IMR-90 (cell line): ENCODE measurements at regions not wholly inside any gene's neighbourhood (a gene's known extent, or its start where the extent isn't known, plus 50 kb on each side); places are given as distances from the start of the nearest gene placed in this dataset.

Source experiments
- ATAC-seq: fragments of 200-7000 bp; cut with Tn5 transposase; 2 replicates; pipeline ENCODE4 v1.9.1; 2020; ENCODE audit warnings: low read depth, mild to moderate bottlenecking, moderate library complexity
- BruUV-seq: library from RNA; stranded (reverse); fragments of 400-500 nt; replicated peaks from 2 replicates; lab custom pipeline; 2021; lab: Mats Ljungman, UMichigan
- CTCF ChIA-PET: fragments of 300-600 bp; formaldehyde crosslinking; extraction: SDS; loops from one replicate; lab custom pipeline; 2021; ENCODE audit warnings: antibody characterized with exemption; lab: Yijun Ruan, JAX
- POLR2A ChIA-PET: fragments of 300-600 bp; sonication (Branson Sonifier 250); formaldehyde crosslinking; loops from one replicate; lab custom pipeline; 2022; ENCODE audit warnings: antibody characterized with exemption; ENCODE audit not compliant: unreplicated experiment; lab: Charles Lee
- DNase-seq: peaks from one replicate; pipeline ENCODE4 v3.0.0; 2013
- H2AFZ ChIP-seq: replicated peaks from 2 replicates; pipeline ENCODE3; 2013; ENCODE audit warnings: low read length, mild to moderate bottlenecking; ENCODE audit not compliant: poor library complexity
- H2AK5ac ChIP-seq: 2 replicates; pipeline ENCODE4 v1.6.1; 2013; ENCODE audit warnings: low read depth, low read length, inconsistent platforms
- H2AK9ac ChIP-seq: replicated peaks from 2 replicates; pipeline ENCODE3; 2013; ENCODE audit warnings: mild to moderate bottlenecking, low read depth, low read length, moderate library complexity; ENCODE audit not compliant: poor library complexity
- H2BK120ac ChIP-seq: 2 replicates; pipeline ENCODE4 v1.6.1; 2013; ENCODE audit warnings: low read depth, low read length, inconsistent platforms
- H2BK15ac ChIP-seq: 3 replicates; pipeline ENCODE4 v1.6.1; 2013; ENCODE audit warnings: low read depth, low read length, inconsistent platforms
- H2BK20ac ChIP-seq: 2 replicates; pipeline ENCODE4 v1.6.1; 2013; ENCODE audit warnings: low read depth, mild to moderate bottlenecking, inconsistent platforms, low read length, moderate library complexity
- H2BK5ac ChIP-seq: 2 replicates; pipeline ENCODE4 v1.6.1; 2013; ENCODE audit warnings: mild to moderate bottlenecking, low read depth, low read length, inconsistent platforms; ENCODE audit not compliant: poor library complexity, severe bottlenecking
- H3K14ac ChIP-seq: replicated peaks from 2 replicates; pipeline ENCODE4 v1.6.1; 2013; ENCODE audit warnings: low read depth, low read length, inconsistent platforms
- H3K18ac ChIP-seq: 2 replicates; pipeline ENCODE4 v1.6.1; 2013; ENCODE audit warnings: low read depth, low read length, control low read depth
- H3K23ac ChIP-seq: 2 replicates; pipeline ENCODE4 v1.6.1; 2013; ENCODE audit warnings: low read depth, low read length, inconsistent platforms
- H3K27ac ChIP-seq: 2 replicates; pipeline ENCODE4 v1.5.1; 2013; ENCODE audit warnings: mild to moderate bottlenecking, control low read depth, low read length; ENCODE audit not compliant: insufficient read depth
- H3K27me3 ChIP-seq: 2 replicates; pipeline ENCODE4 v1.6.1; 2013; ENCODE audit warnings: low read length; ENCODE audit not compliant: control insufficient read depth, insufficient read depth
- H3K36me3 ChIP-seq: 2 replicates; pipeline ENCODE4 v1.6.1; 2013; ENCODE audit warnings: low read length, mixed read lengths; ENCODE audit not compliant: control insufficient read depth, insufficient read depth
- H3K4ac ChIP-seq: 2 replicates; pipeline ENCODE4 v1.6.1; 2013; ENCODE audit warnings: low read depth, low read length, inconsistent platforms
- H3K4me1 ChIP-seq: 2 replicates; pipeline ENCODE4 v1.6.1; 2013; ENCODE audit warnings: low read length, mixed read lengths; ENCODE audit not compliant: control insufficient read depth, insufficient read depth
- H3K4me2 ChIP-seq: 2 replicates; pipeline ENCODE4 v1.6.1; 2013; ENCODE audit warnings: low read depth, mild to moderate bottlenecking, control low read depth, low read length, moderate library complexity
- H3K4me3 ChIP-seq: 2 replicates; pipeline ENCODE4 v1.5.1; 2013; ENCODE audit warnings: low read depth, mild to moderate bottlenecking, control low read depth, low read length, moderate library complexity; ENCODE audit not compliant: insufficient read depth
- H3K56ac ChIP-seq: 2 replicates; pipeline ENCODE4 v1.6.1; 2013; ENCODE audit warnings: low read length, inconsistent platforms; ENCODE audit not compliant: insufficient read depth; ENCODE audit errors: extremely low read depth
- H3K79me1 ChIP-seq, 2 experiments: 2 replicates each; pipeline ENCODE4 v1.6.1; 2013; ENCODE audit warnings: low read length in 2 of 2, inconsistent platforms in 1 of 2, low read depth in 1 of 2
- H3K9ac ChIP-seq: 2 replicates; pipeline ENCODE4 v1.6.1; 2013; ENCODE audit warnings: low read depth, low read length, control low read depth
- H3K9me1 ChIP-seq: 2 replicates; pipeline ENCODE4 v1.6.1; 2013; ENCODE audit warnings: low read length, inconsistent platforms; ENCODE audit not compliant: insufficient read depth
- H3K9me3 ChIP-seq: 2 replicates; pipeline ENCODE4 v1.6.1; 2013; ENCODE audit warnings: low read length; ENCODE audit not compliant: control insufficient read depth, insufficient read depth
- H4K20me1 ChIP-seq: 2 replicates; pipeline ENCODE4 v1.6.1; 2013; ENCODE audit warnings: low read length, inconsistent platforms; ENCODE audit not compliant: insufficient read depth
- H4K5ac ChIP-seq: 2 replicates; pipeline ENCODE4 v1.6.1; 2013; ENCODE audit warnings: mild to moderate bottlenecking, low read depth, low read length, control low read depth
- H4K8ac ChIP-seq, 2 experiments: 2 replicates each; pipeline ENCODE4 v1.6.1; 2013; ENCODE audit warnings: low read depth in 2 of 2, low read length in 2 of 2, control low read depth in 1 of 2, inconsistent platforms in 1 of 2
- H4K91ac ChIP-seq: 2 replicates; pipeline ENCODE4 v1.6.1; 2013; ENCODE audit warnings: low read depth, low read length, inconsistent platforms; ENCODE audit not compliant: insufficient read depth
- BHLHE40 ChIP-seq: fragments of 150-350 bp; IDR thresholded peaks from 2 replicates; pipeline ENCODE4 v1.6.1; 2016; ENCODE audit warnings: mild to moderate bottlenecking, low read depth, low read length
- CHD1 ChIP-seq: IDR thresholded peaks from 2 replicates; pipeline ENCODE4 v1.6.1; 2012; ENCODE audit warnings: low read depth, low read length, improper control_type of control experiment
- CTCF ChIP-seq: conservative IDR thresholded peaks from 2 replicates; pipeline ENCODE4 v1.5.1; 2012; ENCODE audit warnings: mild to moderate bottlenecking, low read depth, low read length, improper control_type of control experiment
- ELK1 ChIP-seq: fragments of 150-350 bp; IDR thresholded peaks from 2 replicates; pipeline ENCODE4 v1.6.1; 2016; ENCODE audit warnings: low read depth, mild to moderate bottlenecking, low read length, moderate library complexity, borderline replicate concordance
- MAFK ChIP-seq: IDR thresholded peaks from 2 replicates; pipeline ENCODE4 v1.6.1; 2012; ENCODE audit warnings: low read depth, low read length, improper control_type of control experiment
- MXI1 ChIP-seq: IDR thresholded peaks from 2 replicates; pipeline ENCODE4 v1.6.1; 2012; ENCODE audit warnings: low read depth, mild to moderate bottlenecking, low read length, moderate library complexity, borderline replicate concordance
- NFE2L2 ChIP-seq: fragments of 150-350 bp; IDR thresholded peaks from 2 replicates; pipeline ENCODE4 v1.6.1; 2016; ENCODE audit warnings: low read depth, mild to moderate bottlenecking, low read length
- RAD21 ChIP-seq: IDR thresholded peaks from 2 replicates; pipeline ENCODE4 v1.6.1; 2012; ENCODE audit warnings: low read length, improper control_type of control experiment
- RCOR1 ChIP-seq: IDR thresholded peaks from 2 replicates; pipeline ENCODE4 v1.6.1; 2012; ENCODE audit warnings: mild to moderate bottlenecking, low read length, improper control_type of control experiment; ENCODE audit not compliant: insufficient replicate concordance
- RFX5 ChIP-seq: IDR thresholded peaks from 2 replicates; pipeline ENCODE4 v1.8.0; 2012; ENCODE audit warnings: low read depth, mild to moderate bottlenecking, low read length, moderate library complexity
- SMC3 ChIP-seq: fragments of 150-350 bp; IDR thresholded peaks from 2 replicates; pipeline ENCODE4 v1.6.1; 2016; ENCODE audit warnings: low read depth, mild to moderate bottlenecking, antibody characterized with exemption, low read length, moderate library complexity
- USF2 ChIP-seq: fragments of 150-350 bp; IDR thresholded peaks from 2 replicates; pipeline ENCODE4 v1.6.1; 2017; ENCODE audit warnings: mild to moderate bottlenecking, antibody characterized with exemption, low read length, low read depth
- WGBS, 2 experiments: methylation state at CpG; one replicate each; pipeline versions ENCODE4 v1.1.5 to v1.1.7; 2013; ENCODE audit warnings: missing lambda C conversion rate in 2 of 2; ENCODE audit not compliant: insufficient read length in 1 of 2; ENCODE audit errors: extremely low coverage in 2 of 2; 5-methylcytosine and 5-hydroxymethylcytosine counted together
- dilution Hi-C: fragments of 300-500 bp; cut with HindIII; formaldehyde crosslinking; loops from one replicate; pipeline ENCODE4 v1.14.3; 2018; ENCODE audit warnings: low sequenced_read_pairs; ENCODE audit not compliant: unreplicated experiment
- in situ Hi-C: fragments of 300-500 bp; cut with MboI; formaldehyde crosslinking; loops from 3 replicates; pipeline ENCODE4 v1.14.3; 2019; ENCODE audit warnings: low sequenced_read_pairs, inconsistent platforms, mixed read lengths
- intact Hi-C: fragments of 100-400 bp; cut with micrococcal nuclease; formaldehyde crosslinking; loops from 2 replicates; pipeline ENCODE4 v1.10.0; 2022

- H4K5ac ChIP-seq, result no peak overlapping the region
- no peaks in the 10 kb centered on the region for H3K9me1 ChIP-seq
- H3K27me3 ChIP-seq, result no peaks in the 10 kb centered on the region
- dilution Hi-C loops, result no loop called here
- intact Hi-C loops, result no loop called here
- H4K8ac ChIP-seq, result no peak overlapping the region
- H4K91ac ChIP-seq, result no peak overlapping the region
- H3K79me1 ChIP-seq, result no peaks in the 10 kb centered on the region
- no peak overlapping the region for H2BK120ac ChIP-seq
- H3K9me3 ChIP-seq, result no peaks in the 10 kb centered on the region
- no peak overlapping the region for H3K4me3 ChIP-seq
- TF ChIP-seq MXI1 (no peak), BHLHE40 (no peak), SMC3 (no peak), NFE2L2 (no peak), CTCF (no peak), RCOR1 (no peak), MAFK (no peak), RAD21 (no peak), ELK1 (no peak), RFX5 (no peak), CHD1 (no peak), USF2 (no peak)
- POLR2A ChIA-PET, result no interaction called here
- no peak overlapping the region for H3K14ac ChIP-seq
- H3K36me3 ChIP-seq, result no peaks in the 10 kb centered on the region
- no peak overlapping the region for H3K4me2 ChIP-seq
- no peak overlapping the region for H3K4ac ChIP-seq
- no CpG with 5 or more reads among the region's 3 CpGs for WGBS, 2 experiments
- DNase-seq (no peak), ATAC-seq (no peak; the same call in 1 of the 2 replicates)
- no TSS peak for BruUV-seq
- H3K18ac ChIP-seq, result no peak overlapping the region; the same call in 1 of the 2 replicates
- H2BK5ac ChIP-seq, result no peak overlapping the region
- H2AK5ac ChIP-seq, result no peak overlapping the region
- no peak overlapping the region for H3K23ac ChIP-seq
- H3K56ac ChIP-seq, result no peak overlapping the region
- H3K27ac ChIP-seq, result no peak overlapping the region
- peaks cover 3% of the 10 kb centered on the region; the same call in 1 of the 2 replicates for H3K4me1 ChIP-seq
- CTCF ChIA-PET, result no interaction called here
- no peak overlapping the region for H3K9ac ChIP-seq
- no peak overlapping the region for H2AFZ ChIP-seq
- no peak overlapping the region for H2BK20ac ChIP-seq
- H2BK15ac ChIP-seq, result no peak overlapping the region
- no peak overlapping the region for H2AK9ac ChIP-seq
- H4K20me1 ChIP-seq, result no peaks in the 10 kb centered on the region
- in situ Hi-C loops, result loop anchor here (25.0 kb wide), 1 partner anchor 1674 kb away; the partner anchor contains the start of gene IRS1
Observed at GRCh38 chr2:225113371-225114015, 71.2 kb upstream of the DOCK10 start.
